AG10803 (cell line): ENCODE measurements at regions not wholly inside any gene's neighbourhood (a gene's known extent, or its start where the extent isn't known, plus 50 kb on each side); places are given as distances from the start of the nearest gene placed in this dataset.

ENCODE experiments used
- DNase-seq: peaks from one replicate; pipeline ENCODE4 v3.0.0; 2010; ENCODE audit warnings: low read depth
- H3K4me3 ChIP-seq: 2 replicates; pipeline ENCODE4 v1.5.1; 2011; ENCODE audit warnings: mild to moderate bottlenecking, low read length, control low read depth
- CTCF ChIP-seq: conservative IDR thresholded peaks from 2 replicates; pipeline ENCODE4 v1.5.1; 2011; ENCODE audit warnings: mild to moderate bottlenecking, low read length, control low read depth, inconsistent platforms

- no peak overlapping the region for H3K4me3 ChIP-seq
- no peak for DNase-seq
- TF ChIP-seq CTCF, result no peak
These were observed 361.6 kb upstream of the VRK2 start for GRCh38 chr2:57685032-57685431.

- H3K4me3 ChIP-seq, result no peak overlapping the region
- TF ChIP-seq CTCF, result no peak
- DNase-seq, result no peak
These were observed 354.2 kb upstream of the VRK2 start for GRCh38 chr2:57692395-57692794.

GRCh38 chr2:57693177-57693576 is 353.4 kb upstream of the VRK2 start:
- DNase-seq, result no peak
- TF ChIP-seq CTCF, result no peak
- H3K4me3 ChIP-seq, result no peak overlapping the region

- H3K4me3 ChIP-seq, result no peak overlapping the region
- TF ChIP-seq CTCF, result no peak
- DNase-seq, result no peak
These were observed 352.6 kb upstream of the VRK2 start for GRCh38 chr2:57693965-57694364.

GRCh38 chr2:57696016-57696415 is 350.6 kb upstream of the VRK2 start:
- no peak overlapping the region for H3K4me3 ChIP-seq
- DNase-seq, result no peak
- TF ChIP-seq CTCF, result no peak

GRCh38 chr2:57698392-57698791 is 348.2 kb upstream of the VRK2 start:
- TF ChIP-seq CTCF, result no peak
- no peak overlapping the region for H3K4me3 ChIP-seq
- no peak for DNase-seq

- no peak for TF ChIP-seq CTCF
- DNase-seq, result no peak
- no peak overlapping the region for H3K4me3 ChIP-seq
These were observed 347.6 kb upstream of the VRK2 start for GRCh38 chr2:57698935-57699449.
